Uterus (tissue), 2 donors: ENCODE measurements at regions not wholly inside any gene's neighbourhood (a gene's known extent, or its start where the extent isn't known, plus 50 kb on each side); places are given as distances from the start of the nearest gene placed in this dataset.

ENCODE experiments used
- CTCF ChIP-seq, 4 experiments: fragments of 200-600 bp in 2 of 4; fragments of 450-650 bp in 2 of 4; sonication (generic) in 2 of 4; IDR thresholded peaks; one replicate each; pipeline ENCODE4 v1.5.1; 2016 to 2019; ENCODE audit warnings: antibody characterized with exemption in 4 of 4, mild to moderate bottlenecking in 2 of 4, moderate library complexity in 1 of 4
- POLR2A ChIP-seq, 2 donors: fragments of 450-650 bp; IDR thresholded peaks; one replicate each; pipeline ENCODE4 v1.6.1; 2016; ENCODE audit warnings: antibody characterized with exemption in 2 of 2, mild to moderate bottlenecking in 1 of 2, moderate library complexity in 1 of 2

GRCh38 chr20:56890011-56890410 lies 260.9 kb downstream of the TFAP2C start:
- TF ChIP-seq CTCF (IDR thresholded peaks at IDR 0.05) (no peak), POLR2A (IDR thresholded peaks at IDR 0.05) (no peak)
